HepG2 (cell line): ENCODE measurements at regions not wholly inside any gene's neighbourhood (a gene's known extent, or its start where the extent isn't known, plus 50 kb on each side); places are given as distances from the start of the nearest gene placed in this dataset.

Experiments
- CEBPB ChIP-seq: IDR thresholded peaks from 2 replicates; pipeline ENCODE4 v1.6.1; 2011; ENCODE audit warnings: low read depth, low read length, improper control_type of control experiment, borderline replicate concordance
- EZH2 ChIP-seq: conservative IDR thresholded peaks from 2 replicates; pipeline ENCODE4 v1.6.1; 2012; ENCODE audit warnings: mild to moderate bottlenecking, low read depth, low read length, moderate library complexity
- JUNB ChIP-seq: sonication (generic); formaldehyde crosslinking; IDR thresholded peaks from 2 replicates; pipeline ENCODE4 v1.8.0; 2022; ENCODE audit warnings: missing genetic modification reagents, mild to moderate bottlenecking, borderline replicate concordance
- MZF1 ChIP-seq: sonication (generic); formaldehyde crosslinking; IDR thresholded peaks from 2 replicates; pipeline ENCODE4 v1.8.1; 2023; ENCODE audit warnings: mild to moderate bottlenecking, missing genetic modification reagents, borderline replicate concordance
- POLR2A ChIP-seq, 2 experiments: IDR thresholded peaks; 2 replicates each; pipeline ENCODE4 v1.6.1; 2011; ENCODE audit warnings: low read depth in 2 of 2, low read length in 2 of 2, mild to moderate bottlenecking in 1 of 2, moderate library complexity in 1 of 2; ENCODE audit not compliant: insufficient read depth in 1 of 2
- POLR2AphosphoS5 ChIP-seq: IDR thresholded peaks from 2 replicates; pipeline ENCODE4 v1.6.1; 2012; ENCODE audit warnings: low read depth, low read length
- RXRA ChIP-seq: sonication (generic); formaldehyde crosslinking; IDR thresholded peaks from 2 replicates; pipeline ENCODE4 v1.5.1; 2020; ENCODE audit warnings: missing genetic modification reagents
- SP4 ChIP-seq: sonication (generic); formaldehyde crosslinking; IDR thresholded peaks from 2 replicates; pipeline ENCODE4 v1.8.1; 2023; ENCODE audit warnings: mild to moderate bottlenecking, missing genetic modification reagents
- SUZ12 ChIP-seq: fragments of 150-350 bp; IDR thresholded peaks from 2 replicates; pipeline ENCODE4 v1.6.1; 2014; ENCODE audit warnings: low read depth, low read length
- TAF1 ChIP-seq: sonication (generic); formaldehyde crosslinking; IDR thresholded peaks from 2 replicates; pipeline ENCODE4 v1.4.0; 2020; ENCODE audit warnings: missing genetic modification reagents
- ZBTB42 ChIP-seq: sonication (generic); formaldehyde crosslinking; IDR thresholded peaks from 2 replicates; pipeline ENCODE4 v1.5.0; 2020; ENCODE audit warnings: mild to moderate bottlenecking, missing genetic modification reagents
- ZNF563 ChIP-seq: sonication (generic); formaldehyde crosslinking; IDR thresholded peaks from 2 replicates; pipeline ENCODE4 v1.8.0; 2022; ENCODE audit warnings: mild to moderate bottlenecking, moderate library complexity, missing genetic modification reagents
- TF ChIP-seq, protein P1 (sequence below): sonication (generic); formaldehyde crosslinking; IDR thresholded peaks from 2 replicates; pipeline ENCODE4 v1.8.1; 2023; ENCODE audit warnings: missing genetic modification reagents, inconsistent platforms, borderline replicate concordance

DNA sequence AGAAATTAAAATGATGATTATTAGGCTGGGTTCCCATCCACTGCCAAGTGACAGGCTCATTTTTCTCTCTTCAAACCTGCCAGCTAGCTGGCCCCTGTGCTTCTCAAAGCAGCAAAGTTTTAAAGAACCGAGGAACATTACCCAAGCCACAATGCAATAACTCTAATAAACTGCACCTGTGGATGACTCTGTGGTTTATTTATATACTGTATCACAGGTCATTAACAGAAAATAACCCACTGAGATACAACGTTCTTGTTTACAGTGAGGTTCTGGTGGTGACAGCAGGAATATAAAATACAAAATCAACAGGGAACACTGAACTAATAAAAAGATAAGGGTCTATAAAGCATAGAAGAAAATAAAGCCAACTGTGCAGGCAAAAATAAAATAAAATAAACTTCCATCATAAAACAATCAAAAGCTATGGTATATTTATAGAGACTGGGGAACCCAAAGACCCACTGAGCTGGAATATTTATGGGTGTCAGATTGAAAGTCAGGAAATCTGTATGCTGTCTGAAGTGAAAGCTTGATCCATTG, 472.9 kb downstream of the NOVA1 start:
- TF ChIP-seq MZF1 (CRISPR knock-in tag): no peak
- no peak for TF ChIP-seq SUZ12
- TF ChIP-seq CEBPB: no peak
- TF ChIP-seq POLR2A (IDR thresholded peaks at IDR 0.05; ENCODE audit: insufficient read depth in 1 of 2, low read depth in 2 of 2, low read length in 2 of 2): no peak
- TF ChIP-seq ZBTB42 (CRISPR knock-in tag): no peak
- TF ChIP-seq TAF1: no peak
- TF ChIP-seq POLR2AphosphoS5: no peak
- TF ChIP-seq JUNB (CRISPR knock-in tag): no peak
- TF ChIP-seq, protein P1, sequence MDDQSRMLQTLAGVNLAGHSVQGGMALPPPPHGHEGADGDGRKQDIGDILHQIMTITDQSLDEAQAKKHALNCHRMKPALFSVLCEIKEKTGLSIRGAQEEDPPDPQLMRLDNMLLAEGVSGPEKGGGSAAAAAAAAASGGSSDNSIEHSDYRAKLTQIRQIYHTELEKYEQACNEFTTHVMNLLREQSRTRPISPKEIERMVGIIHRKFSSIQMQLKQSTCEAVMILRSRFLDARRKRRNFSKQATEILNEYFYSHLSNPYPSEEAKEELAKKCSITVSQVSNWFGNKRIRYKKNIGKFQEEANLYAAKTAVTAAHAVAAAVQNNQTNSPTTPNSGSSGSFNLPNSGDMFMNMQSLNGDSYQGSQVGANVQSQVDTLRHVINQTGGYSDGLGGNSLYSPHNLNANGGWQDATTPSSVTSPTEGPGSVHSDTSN (CRISPR knock-in tag): no peak
- TF ChIP-seq SP4: no peak
- no peak for TF ChIP-seq EZH2
- TF ChIP-seq ZNF563: no peak
- TF ChIP-seq RXRA (CRISPR knock-in tag): no peak
